ENCODE measurements at regions not wholly inside any gene's neighbourhood (a gene's known extent, or its start where the extent isn't known, plus 50 kb on each side); places are given as distances from the start of the nearest gene placed in this dataset.
"Not testable (repeated sequence)": the region's sequence is repeated elsewhere in the genome, so short reads cannot be mapped to it uniquely, and the experiment has no call there.

- DNase-seq = no peak
These were observed 91.7 kb upstream of the PNPLA4 start for GRCh38 chrX:8018934-8019333.

GRCh38 chrX:8010105-8010504, 82.9 kb upstream of the PNPLA4 start:
- no peak for DNase-seq

- no peak for DNase-seq
These were observed 78.6 kb upstream of the PNPLA4 start for GRCh38 chrX:8005678-8006347.

- DNase-seq = no peak
These were observed 76.1 kb upstream of the PNPLA4 start for GRCh38 chrX:8003147-8003883.

- peak; percentile 6 for DNase-seq
These were observed 69.6 kb upstream of the PNPLA4 start for GRCh38 chrX:7996851-7997250.

- DNase-seq = no peak
These were observed 69.2 kb upstream of the PNPLA4 start for GRCh38 chrX:7996414-7996813.

GRCh38 chrX:7993873-7994272, 66.7 kb upstream of the PNPLA4 start:
- DNase-seq = no peak

GRCh38 chrX:7988013-7988759, 61.0 kb upstream of the PNPLA4 start:
- peak; percentile 62 for DNase-seq

GRCh38 chrX:7987160-7988012, 60.2 kb upstream of the PNPLA4 start:
- DNase-seq = peak; percentile 33

- DNase-seq = not testable (repeated sequence)
These were observed 59.5 kb upstream of the PNPLA4 start for GRCh38 chrX:7986738-7987137.

- peak; percentile 14 for DNase-seq
These were observed 58.4 kb upstream of the PNPLA4 start for GRCh38 chrX:7985568-7985967.

GRCh38 chrX:7983581-7983980, 56.4 kb upstream of the PNPLA4 start:
- no peak for DNase-seq

Measured in NCI-H226 (cell line).